ENCODE measurements at regions not wholly inside any gene's neighbourhood (a gene's known extent, or its start where the extent isn't known, plus 50 kb on each side); places are given as distances from the start of the nearest gene placed in this dataset.

GRCh38 chr18:59966913-59967312 is 67.1 kb downstream of the PMAIP1 start:
- TF ChIP-seq CTCF (conservative IDR thresholded peaks at IDR 0.05; ENCODE audit: low read depth, low read length) (no peak), EZH2 (IDR thresholded peaks at IDR 0.05; ENCODE audit: borderline replicate concordance, low read depth, low read length, poor library complexity, severe bottlenecking) (no peak)

Data from A673 (cell line).